Endothelial cell of umbilical vein (primary cell): ENCODE measurements at regions not wholly inside any gene's neighbourhood (a gene's known extent, or its start where the extent isn't known, plus 50 kb on each side); places are given as distances from the start of the nearest gene placed in this dataset.

Source experiments
- BruUV-seq: library from RNA; stranded (reverse); fragments of 400-500 nt; replicated peaks from 2 replicates; lab custom pipeline; 2021; lab: Mats Ljungman, UMichigan
- CTCF ChIA-PET: fragments of 300-600, 350-600 bp; sonication (Branson Sonifier 250); formaldehyde crosslinking; loops from one replicate; lab custom pipeline; 2021; ENCODE audit warnings: antibody characterized with exemption, inconsistent platforms; lab: Charles Lee
- POLR2A ChIA-PET: fragments of 300-600, 350-600 bp; sonication (Branson Sonifier 250); formaldehyde crosslinking; loops from one replicate; lab custom pipeline; 2021; ENCODE audit warnings: antibody characterized with exemption, inconsistent platforms; lab: Charles Lee
- DNase-seq: peaks from one replicate; pipeline ENCODE4 v3.0.0-alpha.2; 2011; ENCODE audit warnings: low read depth, low spot score
- FAIRE-seq: peaks from 2 replicates; lab custom pipeline; 2011; peaks lifted over from hg19 to GRCh38; lab: Jason Lieb, UNC
- H2AFZ ChIP-seq: 2 replicates; pipeline ENCODE4 v1.6.0; 2012; ENCODE audit warnings: low read depth, low read length, control low read depth, inconsistent platforms
- H3K27ac ChIP-seq: 2 replicates; pipeline ENCODE4 v1.5.1; 2011; ENCODE audit warnings: low read depth, mild to moderate bottlenecking, control low read depth, low read length, moderate library complexity; ENCODE audit not compliant: insufficient read depth
- H3K27me3 ChIP-seq, 2 experiments: 2 replicates each; pipeline versions ENCODE4 v1.6.0 to v1.6.1; 2011; ENCODE audit warnings: low read length in 2 of 2, mixed read lengths in 1 of 2; ENCODE audit not compliant: control insufficient read depth in 2 of 2, insufficient read depth in 2 of 2
- H3K36me3 ChIP-seq, 2 experiments: 2 replicates in 1 of 2; 3 replicates in 1 of 2; pipeline ENCODE4 v1.5.1; 2011; ENCODE audit warnings: low read length in 2 of 2, mild to moderate bottlenecking in 1 of 2, moderate library complexity in 1 of 2; ENCODE audit not compliant: control insufficient read depth in 2 of 2, insufficient read depth in 2 of 2; ENCODE audit errors: extremely low read depth in 1 of 2
- H3K4me1 ChIP-seq: 3 replicates; pipeline ENCODE4 v1.5.1; 2011; ENCODE audit warnings: mild to moderate bottlenecking, low read length; ENCODE audit not compliant: control insufficient read depth, insufficient read depth; ENCODE audit errors: extremely low read depth
- H3K4me2 ChIP-seq: 2 replicates; pipeline ENCODE4 v1.6.1; 2011; ENCODE audit warnings: low read length, control low read depth, mixed read lengths; ENCODE audit not compliant: insufficient read depth
- H3K4me3 ChIP-seq, 3 experiments: fragments of 200-600 bp in 1 of 3; sonication (generic), shearing (Covaris generic) in 1 of 3; replicated peaks in 1 of 3; 2 replicates each; pipeline ENCODE4 v1.5.1; 2011 to 2016; ENCODE audit warnings: control low read depth in 3 of 3, low read length in 3 of 3, mild to moderate bottlenecking in 2 of 3, inconsistent platforms in 1 of 3, low read depth in 1 of 3, moderate library complexity in 1 of 3; ENCODE audit not compliant: insufficient read depth in 1 of 3
- H3K79me2 ChIP-seq: 2 replicates; pipeline ENCODE4 v1.6.0; 2012; ENCODE audit warnings: low read length, inconsistent platforms; ENCODE audit not compliant: control insufficient read depth, insufficient read depth
- H3K9ac ChIP-seq: replicated peaks from 2 replicates; pipeline ENCODE3; 2011; ENCODE audit warnings: low read length, control low read depth; ENCODE audit not compliant: insufficient read depth; ENCODE audit errors: extremely low read depth
- H3K9me1 ChIP-seq: replicated peaks from 3 replicates; pipeline ENCODE4 v1.6.0; 2011; ENCODE audit warnings: mild to moderate bottlenecking, low read length; ENCODE audit not compliant: control insufficient read depth, insufficient read depth; ENCODE audit errors: extremely low read depth
- H3K9me3 ChIP-seq: replicated peaks from 2 replicates; pipeline ENCODE4 v1.5.1; 2012; ENCODE audit warnings: low read length, inconsistent platforms; ENCODE audit not compliant: control insufficient read depth, insufficient read depth
- H4K20me1 ChIP-seq: replicated peaks from 2 replicates; pipeline ENCODE3; 2011; ENCODE audit warnings: mild to moderate bottlenecking, low read length; ENCODE audit not compliant: control insufficient read depth, insufficient read depth; ENCODE audit errors: extremely low read depth
- CTCF ChIP-seq, 2 donors: IDR thresholded peaks; 1 replicate in 1 of 2; 2 replicates in 1 of 2; pipeline ENCODE4 v1.5.1; 2011; ENCODE audit warnings: low read length in 2 of 2, mild to moderate bottlenecking in 2 of 2, moderate library complexity in 2 of 2, control low read depth in 1 of 2, inconsistent platforms in 1 of 2, low read depth in 1 of 2; ENCODE audit not compliant: insufficient read depth in 1 of 2; ENCODE audit errors: extremely low read depth in 1 of 2
- EZH2 ChIP-seq: IDR thresholded peaks from 2 replicates; pipeline ENCODE4 v1.6.1; 2012; ENCODE audit warnings: borderline replicate concordance, low read depth, mild to moderate bottlenecking, moderate library complexity, low read length, inconsistent platforms; ENCODE audit not compliant: severe bottlenecking
- GATA2 ChIP-seq: IDR thresholded peaks from 2 replicates; pipeline ENCODE4 v1.7.0; 2011; ENCODE audit warnings: low read depth, mild to moderate bottlenecking, moderate library complexity, mixed read lengths, low read length; ENCODE audit not compliant: insufficient read length, insufficient read depth
- JUN ChIP-seq: IDR thresholded peaks from 2 replicates; pipeline ENCODE4 v1.6.1; 2011; ENCODE audit warnings: borderline replicate concordance, low read depth; ENCODE audit not compliant: insufficient read length, insufficient read depth
- MAX ChIP-seq: IDR thresholded peaks from 2 replicates; pipeline ENCODE4 v1.6.1; 2011; ENCODE audit not compliant: insufficient read depth, insufficient read length
- MYC ChIP-seq: IDR thresholded peaks from one replicate; pipeline ENCODE4 v1.6.1; 2011; ENCODE audit warnings: mild to moderate bottlenecking, low read depth, low read length
- POLR2A ChIP-seq: IDR thresholded peaks from 2 replicates; pipeline ENCODE4 v1.6.1; 2012; ENCODE audit warnings: low read depth, mild to moderate bottlenecking, control low read depth, low read length
- POLR2AphosphoS5 ChIP-seq: IDR thresholded peaks from 2 replicates; pipeline ENCODE4 v1.6.1; 2012; ENCODE audit warnings: low read depth, mild to moderate bottlenecking, control low read depth, low read length, moderate library complexity; ENCODE audit not compliant: insufficient read depth
- dilution Hi-C: fragments of 300-500 bp; cut with MboI; formaldehyde crosslinking; loops from one replicate; pipeline ENCODE4 v1.15.0; 2019; ENCODE audit warnings: low sequenced_read_pairs; ENCODE audit not compliant: extremely low pct_ligation_motif_present
- intact Hi-C: fragments of 100-400 bp; cut with micrococcal nuclease; formaldehyde crosslinking; loops from one replicate; pipeline ENCODE4 v1.10.0; 2022

- CTCF ChIA-PET, result no interaction called here
These were observed 405.7 kb upstream of the MCTP2 start for GRCh38 chr15:93825682-93826081.

More at GRCh38 chr15:93825682-93826081, 405.7 kb upstream of the MCTP2 start:
- TF ChIP-seq MYC (no peak), EZH2 (no peak), GATA2 (no peak), MAX (no peak), POLR2AphosphoS5 (no peak), CTCF (IDR thresholded peaks at IDR 0.05; ENCODE audit: extremely low read depth in 1 of 2, insufficient read depth in 1 of 2, low read depth in 1 of 2, low read length in 2 of 2) (no peak), JUN (no peak), POLR2A (no peak)
- H3K27ac ChIP-seq, result no peak overlapping the region
- dilution Hi-C loops, result no loop called here
- H3K4me3 ChIP-seq, result no peak overlapping the region
- H3K9me1 ChIP-seq, result no peaks in the 10 kb centered on the region
- no TSS peak for BruUV-seq
- H4K20me1 ChIP-seq, result no peaks in the 10 kb centered on the region
- H2AFZ ChIP-seq, result no peak overlapping the region
- H3K79me2 ChIP-seq, result no peaks in the 10 kb centered on the region
- H3K27me3 ChIP-seq, result no peaks in the 10 kb centered on the region
- POLR2A ChIA-PET, result no interaction called here
- no peaks in the 10 kb centered on the region for H3K36me3 ChIP-seq
- peaks cover 8% of the 10 kb centered on the region for H3K9me3 ChIP-seq
- H3K4me1 ChIP-seq, result no peaks in the 10 kb centered on the region
- intact Hi-C loops, result no loop called here
- no peak for DNase-seq
- no peak overlapping the region for H3K9ac ChIP-seq
- no peak for FAIRE-seq
- no peak overlapping the region for H3K4me2 ChIP-seq
